ENCODE measurements at regions not wholly inside any gene's neighbourhood (a gene's known extent, or its start where the extent isn't known, plus 50 kb on each side); places are given as distances from the start of the nearest gene placed in this dataset.
"Not testable (repeated sequence)": the region's sequence is repeated elsewhere in the genome, so short reads cannot be mapped to it uniquely, and the experiment has no call there.

- DNase-seq (ENCODE audit: extremely low read depth in 1 of 2, low read depth in 1 of 2), result no peak
Observed at GRCh38 chr18:8912348-8913326, 189.9 kb upstream of the NDUFV2 start.

DNA sequence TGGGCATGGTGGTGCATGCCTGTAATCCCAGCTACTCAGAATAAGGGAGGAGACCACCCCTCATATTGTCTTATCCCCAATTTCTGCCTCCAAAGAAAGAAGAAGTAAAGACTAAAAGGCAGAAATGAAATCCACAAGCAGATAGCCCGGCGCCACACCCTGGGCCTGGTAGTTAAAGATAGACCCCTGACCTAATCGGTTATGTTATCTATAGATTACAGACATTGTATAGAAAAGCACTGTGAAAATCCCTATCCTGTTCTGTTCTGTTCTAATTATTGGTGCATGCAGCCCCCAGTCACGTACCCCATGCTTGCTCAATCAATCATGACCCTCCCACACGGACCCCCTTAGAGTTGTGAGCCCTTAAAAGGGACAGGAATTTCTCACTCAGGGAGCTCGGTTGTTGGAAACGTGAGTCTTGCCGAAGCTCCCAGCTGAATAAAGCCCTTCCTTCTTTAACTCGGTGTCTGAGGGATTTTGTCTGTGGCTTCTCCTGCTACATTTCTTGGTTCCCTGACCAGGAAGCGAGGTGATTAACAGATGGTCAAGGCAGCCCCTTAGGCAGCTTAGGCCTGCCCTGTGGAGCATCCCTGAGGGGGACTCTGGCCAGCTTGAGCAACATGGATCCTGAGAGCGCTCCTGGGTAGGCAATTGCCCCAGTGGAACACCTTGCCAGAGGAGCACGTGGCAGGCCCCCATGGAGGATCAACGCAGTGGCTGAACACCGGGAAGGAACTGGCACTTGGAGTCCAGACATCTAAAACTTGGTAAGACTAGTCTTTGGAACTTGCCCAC, 188.7 kb upstream of the NDUFV2 start:
- not testable (repeated sequence) for DNase-seq (ENCODE audit: extremely low read depth in 1 of 2, low read depth in 1 of 2)

GRCh38 chr18:8914404-8915264, 187.9 kb upstream of the NDUFV2 start:
- DNase-seq (ENCODE audit: extremely low read depth in 1 of 2, low read depth in 1 of 2), result not testable (repeated sequence)

DNA sequence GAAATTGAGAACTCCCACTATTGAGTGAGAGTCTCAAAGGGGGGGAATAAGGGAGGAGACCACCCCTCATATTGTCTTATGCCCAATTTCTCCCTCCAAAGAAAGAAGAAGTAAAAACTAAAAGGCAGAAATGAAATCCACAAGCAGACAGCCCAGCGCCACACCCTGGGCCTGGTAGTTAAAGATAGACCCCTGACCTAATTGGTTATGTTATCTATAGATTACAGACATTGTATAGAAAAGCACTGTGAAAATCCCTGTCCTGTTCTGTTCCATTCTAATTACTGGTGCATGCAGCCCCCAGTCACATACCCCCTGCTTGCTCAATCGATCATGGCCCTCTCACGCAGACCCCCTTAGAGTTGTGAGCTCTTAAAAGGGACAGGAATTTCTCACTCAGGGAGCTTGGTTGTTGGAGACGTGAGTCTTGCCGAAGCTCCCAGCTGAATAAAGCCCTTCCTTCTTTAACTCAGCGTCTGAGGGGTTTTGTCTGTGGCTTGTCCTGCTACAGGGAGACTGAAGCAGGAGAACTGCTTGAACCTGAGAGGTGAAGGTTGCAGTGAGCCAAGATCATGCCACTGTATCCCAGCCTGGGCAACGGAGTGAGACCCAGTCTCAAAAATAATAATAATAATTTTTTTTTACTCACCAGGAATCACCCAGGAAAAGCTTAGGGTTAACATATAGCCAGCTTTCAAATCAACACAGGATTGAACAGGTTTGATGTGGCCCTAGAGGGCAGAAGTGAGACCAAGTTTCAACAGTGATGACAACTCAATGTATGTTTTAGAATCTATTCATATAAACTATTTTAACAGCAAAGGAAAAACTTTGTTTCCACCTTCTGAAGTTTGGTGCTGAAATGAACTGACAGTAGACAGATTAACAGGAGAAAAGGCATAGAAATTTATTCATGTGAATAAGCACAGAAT, 181.4 kb upstream of the NDUFV2 start:
- not testable (repeated sequence) for DNase-seq (ENCODE audit: extremely low read depth in 1 of 2, low read depth in 1 of 2)

DNA sequence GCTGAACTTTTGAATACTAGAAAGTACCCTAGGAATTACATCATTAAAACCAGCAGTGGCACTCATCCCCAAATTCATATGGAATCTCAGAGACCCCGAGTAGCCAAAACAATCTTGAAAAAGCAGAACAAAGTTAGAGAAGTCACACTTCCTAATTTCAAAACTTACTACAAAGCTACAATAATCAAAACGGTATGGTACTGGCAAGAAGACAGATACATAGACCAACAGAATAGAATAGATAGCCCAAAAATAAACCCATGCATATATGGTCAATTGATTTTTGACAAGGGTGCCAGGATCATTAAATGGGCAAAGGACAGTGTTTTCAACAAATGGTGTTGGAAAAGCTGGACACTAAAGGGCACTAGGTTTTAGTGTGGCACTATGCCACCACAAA, 176.0 kb upstream of the NDUFV2 start:
- no peak for DNase-seq (ENCODE audit: extremely low read depth in 1 of 2, low read depth in 1 of 2)

GRCh38 chr18:8928044-8928443, 174.5 kb upstream of the NDUFV2 start:
- DNase-seq (ENCODE audit: extremely low read depth in 1 of 2, low read depth in 1 of 2), result no peak

DNA sequence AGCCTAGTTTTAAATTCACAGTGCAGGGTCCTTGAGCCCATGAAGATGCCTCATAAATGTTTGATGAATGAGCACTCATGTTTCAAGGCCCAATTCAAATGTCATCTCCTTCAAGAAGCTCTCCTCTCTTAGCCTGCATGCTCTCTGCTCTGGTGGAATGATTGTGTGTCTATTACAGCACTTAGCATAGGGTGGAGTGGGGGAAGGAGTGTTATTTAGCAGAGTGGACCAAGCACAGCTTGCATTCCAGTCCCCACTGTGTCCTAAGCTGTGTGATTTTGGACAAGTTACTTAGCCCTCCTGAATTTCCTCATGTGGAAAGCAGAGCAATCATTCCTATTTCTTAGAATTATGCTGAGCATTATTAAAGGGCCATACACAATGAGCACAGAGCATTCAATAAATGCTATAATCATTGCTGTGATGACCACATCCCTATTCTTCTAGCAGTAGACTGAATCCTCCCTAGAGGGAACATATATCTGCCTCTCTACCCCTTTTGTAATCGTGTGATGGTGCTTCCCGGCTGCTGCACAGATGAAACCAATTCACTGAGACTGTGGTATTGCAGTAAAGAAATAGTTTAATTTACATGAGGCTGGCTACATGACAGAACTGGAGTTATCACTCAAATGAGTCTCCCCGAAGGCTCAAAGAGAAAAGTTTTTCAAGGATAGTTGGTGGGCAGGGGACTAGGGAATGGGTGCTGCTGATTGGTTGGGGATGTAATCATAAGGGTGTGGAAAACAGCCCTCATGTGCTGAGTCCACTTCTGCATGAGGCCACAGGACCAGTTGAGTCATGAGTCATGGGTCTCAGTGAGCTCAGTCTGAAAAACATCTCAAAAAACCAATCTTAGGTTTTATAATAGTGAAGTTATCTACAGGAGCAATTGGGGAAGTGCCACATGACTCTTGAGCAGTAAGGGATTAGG, 173.4 kb upstream of the NDUFV2 start:
- no peak for DNase-seq (ENCODE audit: extremely low read depth in 1 of 2, low read depth in 1 of 2)

GRCh38 chr18:8930990-8931616, 171.4 kb upstream of the NDUFV2 start:
- DNase-seq (ENCODE audit: extremely low read depth in 1 of 2, low read depth in 1 of 2), result no peak

GRCh38 chr18:8932866-8933265, 169.6 kb upstream of the NDUFV2 start:
- no peak for DNase-seq (ENCODE audit: extremely low read depth in 1 of 2, low read depth in 1 of 2)

- no peak for DNase-seq (ENCODE audit: extremely low read depth in 1 of 2, low read depth in 1 of 2)
Observed at GRCh38 chr18:8933714-8934284, 168.7 kb upstream of the NDUFV2 start.

DNA sequence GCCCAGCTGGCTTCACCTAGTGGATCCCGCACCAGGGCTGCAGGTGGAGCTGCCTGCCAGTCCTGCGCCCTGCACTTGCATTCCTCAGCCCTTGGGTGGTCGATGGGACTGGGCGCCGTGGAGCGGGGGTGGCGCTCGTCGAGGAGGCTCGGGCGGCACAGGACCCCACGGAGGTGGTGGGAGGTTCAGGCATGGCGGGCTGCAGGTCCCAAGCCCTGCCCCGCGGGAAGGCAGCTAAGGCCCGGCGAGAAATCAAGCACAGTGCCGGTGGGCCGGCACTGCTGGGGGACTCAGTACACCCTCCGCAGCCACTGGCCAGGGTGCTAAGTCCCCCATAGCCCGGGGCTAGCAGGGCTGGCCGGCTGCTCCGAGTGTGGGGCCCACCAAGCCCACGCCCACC, 167.2 kb upstream of the NDUFV2 start:
- not testable (repeated sequence) for DNase-seq (ENCODE audit: extremely low read depth in 1 of 2, low read depth in 1 of 2)

DNA sequence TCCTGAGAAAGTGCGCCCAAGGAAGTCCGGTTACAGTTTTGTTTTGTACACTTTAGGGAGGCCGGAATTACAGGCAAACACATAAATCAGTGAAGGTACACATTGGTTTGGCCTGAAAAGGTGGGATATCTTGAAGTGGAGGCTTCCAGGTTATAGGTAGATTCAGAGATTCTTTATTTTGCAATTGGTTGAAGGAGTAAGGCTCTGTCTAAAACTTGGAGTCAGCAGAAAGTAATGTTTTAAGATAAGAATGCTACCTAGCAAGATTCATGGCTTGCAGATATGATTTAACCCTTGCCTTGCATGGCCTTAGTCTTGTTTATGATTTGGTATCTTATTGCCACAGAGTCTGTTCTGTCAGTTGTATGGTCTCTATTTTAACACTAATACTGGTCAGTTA, 165.9 kb upstream of the NDUFV2 start:
- DNase-seq (ENCODE audit: extremely low read depth in 1 of 2, low read depth in 1 of 2), result no peak

- DNase-seq (ENCODE audit: extremely low read depth in 1 of 2, low read depth in 1 of 2), result no peak
Observed at GRCh38 chr18:8937160-8938094, 165.1 kb upstream of the NDUFV2 start.

DNA sequence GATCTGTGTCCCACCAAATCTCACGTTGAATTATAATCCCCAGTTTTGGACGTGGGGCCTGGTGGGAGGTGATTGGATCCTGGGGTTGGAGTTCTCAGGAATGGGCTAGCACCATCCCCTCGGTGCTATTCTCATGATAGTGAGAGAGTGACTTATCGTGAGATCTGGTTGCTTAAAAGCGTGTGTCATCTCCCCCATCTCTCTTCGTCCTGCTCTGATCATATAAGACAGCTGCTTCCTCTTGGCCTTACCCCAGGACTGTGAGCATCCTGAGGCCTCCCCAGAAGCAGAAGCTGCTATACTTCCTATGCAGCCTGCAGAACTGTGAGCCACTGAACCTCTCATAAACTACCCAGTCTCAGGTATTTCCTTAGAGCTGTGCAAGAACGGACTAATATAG, 163.7 kb upstream of the NDUFV2 start:
- no peak for DNase-seq (ENCODE audit: extremely low read depth in 1 of 2, low read depth in 1 of 2)

- DNase-seq (ENCODE audit: extremely low read depth in 1 of 2, low read depth in 1 of 2), result no peak
Observed at GRCh38 chr18:8942021-8942908, 160.2 kb upstream of the NDUFV2 start.

All from stimulated activated CD8-positive, alpha-beta memory T cell treated with anti-CD3 and anti-CD28 coated beads, Interleukin-7, amount 100 ng/mL, for 48 hours (primary cell).